ENCODE measurements at regions not wholly inside any gene's neighbourhood (a gene's known extent, or its start where the extent isn't known, plus 50 kb on each side); places are given as distances from the start of the nearest gene placed in this dataset.
A peak's percentile ranks its signal among the peaks of the same experiment; 100 is the strongest.
"Not testable (repeated sequence)": the region's sequence is repeated elsewhere in the genome, so short reads cannot be mapped to it uniquely, and the experiment has no call there.

GRCh38 chr4:149045731-149046130 is 603.5 kb upstream of the NR3C2 start:
- DNase-seq, result no peak

- not testable (repeated sequence) for DNase-seq
Observed at GRCh38 chr4:149039786-149040185, 597.6 kb upstream of the NR3C2 start.

GRCh38 chr4:149031399-149031798 is 589.2 kb upstream of the NR3C2 start:
- peak in 1 of 51 donors; percentile 7 for DNase-seq

- no peak for DNase-seq
Observed at GRCh38 chr4:149029056-149029651, 586.9 kb upstream of the NR3C2 start.

- DNase-seq, result no peak
Observed at GRCh38 chr4:149026696-149027095, 584.5 kb upstream of the NR3C2 start.

- no peak for DNase-seq
Observed at GRCh38 chr4:149017002-149017734, 575.0 kb upstream of the NR3C2 start.

- no peak for DNase-seq
Observed at GRCh38 chr4:149009223-149009622, 567.0 kb upstream of the NR3C2 start.

- DNase-seq, result no peak
Observed at GRCh38 chr4:149008415-149009025, 566.3 kb upstream of the NR3C2 start.

- DNase-seq, result no peak
Observed at GRCh38 chr4:149005191-149005590, 563.0 kb upstream of the NR3C2 start.

- no peak for DNase-seq
Observed at GRCh38 chr4:148999924-149000323, 557.7 kb upstream of the NR3C2 start.

- DNase-seq, result no peak
Observed at GRCh38 chr4:148998719-148999118, 556.5 kb upstream of the NR3C2 start.

- no peak for DNase-seq
Observed at GRCh38 chr4:148986951-148987350, 544.7 kb upstream of the NR3C2 start.

GRCh38 chr4:148984951-148985350 is 542.7 kb upstream of the NR3C2 start:
- no peak for DNase-seq

- no peak for DNase-seq
Observed at GRCh38 chr4:148982200-148982599, 540.0 kb upstream of the NR3C2 start.

GRCh38 chr4:148980782-148981480 is 538.7 kb upstream of the NR3C2 start:
- DNase-seq, result peak in 17 of 51 donors; percentile 1 to 44 (median 11)

GRCh38 chr4:148978301-148978700 is 536.1 kb upstream of the NR3C2 start:
- no peak for DNase-seq

GRCh38 chr4:148975464-148975863 is 533.2 kb upstream of the NR3C2 start:
- DNase-seq, result no peak

GRCh38 chr4:148965080-148965479 is 522.9 kb upstream of the NR3C2 start:
- DNase-seq, result no peak

- no peak for DNase-seq
Observed at GRCh38 chr4:148964456-148964855, 522.2 kb upstream of the NR3C2 start.

- DNase-seq, result no peak
Observed at GRCh38 chr4:148962539-148963290, 520.5 kb upstream of the NR3C2 start.

- no peak for DNase-seq
Observed at GRCh38 chr4:148961526-148961925, 519.3 kb upstream of the NR3C2 start.

GRCh38 chr4:148958317-148958716 is 516.1 kb upstream of the NR3C2 start:
- DNase-seq, result no peak

All from hypothalamus (tissue), 51 donors.